HFF-Myc (cell line): ENCODE measurements at regions not wholly inside any gene's neighbourhood (a gene's known extent, or its start where the extent isn't known, plus 50 kb on each side); places are given as distances from the start of the nearest gene placed in this dataset.
"Not testable (repeated sequence)": the region's sequence is repeated elsewhere in the genome, so short reads cannot be mapped to it uniquely, and the experiment has no call there.

Source experiments
- DNase-seq: peaks from one replicate; pipeline ENCODE4 v3.0.0-alpha.2; 2011; ENCODE audit warnings: low read depth; ENCODE audit errors: extremely low read depth
- H3K4me3 ChIP-seq: replicated peaks from 2 replicates; pipeline ENCODE4 v1.5.1; 2011; ENCODE audit warnings: low read depth, mild to moderate bottlenecking, control low read depth, low read length
- TF ChIP-seq, protein P1 (sequence below): IDR thresholded peaks from 2 replicates; pipeline ENCODE4 v1.5.1; 2012; ENCODE audit warnings: mild to moderate bottlenecking, low read depth, low read length, control low read depth; ENCODE audit errors: missing control alignments

DNA sequence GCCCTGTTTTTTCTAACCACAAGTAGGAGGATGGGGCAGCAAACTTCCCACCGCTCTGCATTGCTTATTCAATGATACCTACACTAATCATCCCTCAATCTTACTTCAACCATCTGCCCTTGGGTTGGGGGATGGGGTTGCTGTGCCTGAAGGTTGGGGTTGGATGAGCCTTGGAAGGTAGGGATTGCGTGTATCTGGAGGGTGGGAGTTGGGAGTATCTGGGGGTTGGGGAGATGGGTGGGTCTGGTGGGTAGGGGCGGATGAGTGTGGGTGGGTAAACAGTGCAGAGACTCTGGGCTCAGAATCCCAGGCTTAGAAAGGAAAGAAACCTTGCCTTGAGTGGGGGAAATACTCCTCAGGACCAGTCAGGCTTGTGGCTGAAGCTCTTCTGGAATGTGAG lies 467.4 kb downstream of the DIRAS2 start:
- TF ChIP-seq, protein P1, sequence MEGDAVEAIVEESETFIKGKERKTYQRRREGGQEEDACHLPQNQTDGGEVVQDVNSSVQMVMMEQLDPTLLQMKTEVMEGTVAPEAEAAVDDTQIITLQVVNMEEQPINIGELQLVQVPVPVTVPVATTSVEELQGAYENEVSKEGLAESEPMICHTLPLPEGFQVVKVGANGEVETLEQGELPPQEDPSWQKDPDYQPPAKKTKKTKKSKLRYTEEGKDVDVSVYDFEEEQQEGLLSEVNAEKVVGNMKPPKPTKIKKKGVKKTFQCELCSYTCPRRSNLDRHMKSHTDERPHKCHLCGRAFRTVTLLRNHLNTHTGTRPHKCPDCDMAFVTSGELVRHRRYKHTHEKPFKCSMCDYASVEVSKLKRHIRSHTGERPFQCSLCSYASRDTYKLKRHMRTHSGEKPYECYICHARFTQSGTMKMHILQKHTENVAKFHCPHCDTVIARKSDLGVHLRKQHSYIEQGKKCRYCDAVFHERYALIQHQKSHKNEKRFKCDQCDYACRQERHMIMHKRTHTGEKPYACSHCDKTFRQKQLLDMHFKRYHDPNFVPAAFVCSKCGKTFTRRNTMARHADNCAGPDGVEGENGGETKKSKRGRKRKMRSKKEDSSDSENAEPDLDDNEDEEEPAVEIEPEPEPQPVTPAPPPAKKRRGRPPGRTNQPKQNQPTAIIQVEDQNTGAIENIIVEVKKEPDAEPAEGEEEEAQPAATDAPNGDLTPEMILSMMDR, result no peak
- DNase-seq, result no peak
- no peak overlapping the region for H3K4me3 ChIP-seq

DNA sequence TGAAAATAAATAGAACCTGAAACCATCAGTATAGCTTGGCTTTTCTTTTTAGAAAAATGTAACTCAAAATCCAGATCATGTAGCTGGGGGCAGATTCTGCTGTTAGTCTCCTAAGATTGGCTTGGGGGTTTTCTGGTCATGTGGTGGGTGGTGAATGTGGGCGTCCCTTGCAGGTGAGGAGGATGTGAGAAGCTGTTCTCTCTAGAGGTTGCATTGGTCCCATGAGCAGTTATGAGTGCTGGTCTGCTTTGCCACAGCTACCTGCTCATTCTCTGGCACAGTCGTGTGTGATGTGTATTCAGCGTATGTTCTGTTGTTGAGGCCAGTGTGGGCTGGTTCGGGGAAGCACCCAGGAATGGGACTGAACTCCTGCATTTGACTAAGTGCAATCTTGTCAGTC lies 466.8 kb downstream of the DIRAS2 start:
- no peak overlapping the region for H3K4me3 ChIP-seq
- no peak for DNase-seq
- TF ChIP-seq, protein P1, result no peak

DNA sequence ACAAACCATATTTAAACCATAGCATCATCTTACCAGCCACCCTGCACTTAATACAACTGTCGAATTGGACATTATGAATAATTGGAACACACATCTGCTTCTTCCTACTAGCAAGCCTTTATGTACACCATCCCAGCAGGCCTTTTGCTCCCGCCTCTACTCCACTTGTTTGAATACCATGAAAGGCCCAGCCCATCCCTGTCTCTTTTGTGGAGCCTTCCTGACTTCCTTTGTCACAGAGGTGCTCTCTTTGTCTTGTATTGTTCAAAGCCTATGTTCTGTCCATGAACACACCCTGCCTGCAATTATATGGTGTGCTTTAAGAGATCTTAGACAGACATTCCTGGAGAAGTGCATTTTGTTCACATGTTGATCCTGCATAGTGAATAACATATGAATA lies 465.7 kb downstream of the DIRAS2 start:
- DNase-seq, result no peak
- TF ChIP-seq, protein P1, result no peak
- H3K4me3 ChIP-seq, result no peak overlapping the region

DNA sequence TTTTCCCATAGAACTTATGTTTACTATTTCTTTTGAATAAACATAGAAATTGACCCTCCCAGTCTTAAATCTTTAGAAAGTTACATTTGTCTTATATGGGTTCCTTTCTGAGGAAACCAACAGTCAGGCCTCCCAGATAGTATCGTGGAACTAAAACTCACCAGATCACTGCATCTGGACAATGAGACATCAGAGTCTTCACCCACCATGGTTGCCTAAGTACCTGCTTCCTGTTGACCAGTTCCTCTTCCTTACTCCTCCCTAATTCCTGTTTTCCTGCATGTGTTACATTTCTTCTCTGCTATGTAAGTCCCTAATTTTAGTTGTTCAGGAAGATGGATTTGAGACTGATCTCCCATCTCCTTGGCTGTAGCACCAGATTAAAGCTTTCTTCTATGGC lies 462.2 kb downstream of the DIRAS2 start:
- H3K4me3 ChIP-seq, result no peak overlapping the region
- DNase-seq, result no peak
- TF ChIP-seq, protein P1, result no peak

DNA sequence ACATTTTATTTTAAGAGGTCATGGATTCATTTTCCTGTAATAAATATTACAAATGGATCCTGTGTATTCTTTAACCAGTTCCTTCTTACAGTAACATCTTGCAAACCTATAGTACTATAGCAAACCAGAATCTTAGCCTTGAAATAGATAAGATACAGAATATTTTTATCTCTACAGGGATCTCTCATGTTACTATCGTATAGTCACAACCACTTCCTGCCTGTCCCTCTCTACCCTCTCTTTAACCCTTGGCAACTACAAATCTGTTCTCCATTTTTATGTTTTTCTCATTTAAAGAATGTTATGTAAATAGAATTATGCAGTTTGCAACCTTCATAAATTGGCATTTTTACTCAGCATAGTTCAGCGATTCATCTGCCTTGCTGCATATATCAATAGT lies 454.0 kb downstream of the DIRAS2 start:
- DNase-seq, result no peak
- H3K4me3 ChIP-seq, result no peak overlapping the region
- TF ChIP-seq, protein P1, result no peak

DNA sequence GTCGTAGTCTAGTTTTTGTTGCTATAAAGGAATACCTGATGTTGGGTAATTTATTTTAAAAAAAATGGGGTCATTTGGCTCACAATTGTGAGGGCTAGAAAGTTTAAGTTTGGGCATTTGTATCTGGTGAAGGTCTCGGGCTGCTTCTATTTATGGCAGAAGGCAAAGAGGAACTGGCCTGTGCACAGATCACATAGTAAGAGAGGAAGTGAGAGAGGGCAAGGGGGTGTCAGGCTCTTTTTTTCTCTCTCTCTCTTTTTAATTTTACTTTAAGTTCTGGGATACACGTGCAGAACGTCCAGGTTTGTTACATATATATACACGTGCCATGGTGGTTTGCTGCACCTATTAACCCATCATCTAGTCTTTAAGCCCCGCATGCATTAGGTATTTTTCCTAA lies 453.3 kb downstream of the DIRAS2 start:
- H3K4me3 ChIP-seq, result no peak overlapping the region
- TF ChIP-seq, protein P1, result no peak
- DNase-seq, result no peak

DNA sequence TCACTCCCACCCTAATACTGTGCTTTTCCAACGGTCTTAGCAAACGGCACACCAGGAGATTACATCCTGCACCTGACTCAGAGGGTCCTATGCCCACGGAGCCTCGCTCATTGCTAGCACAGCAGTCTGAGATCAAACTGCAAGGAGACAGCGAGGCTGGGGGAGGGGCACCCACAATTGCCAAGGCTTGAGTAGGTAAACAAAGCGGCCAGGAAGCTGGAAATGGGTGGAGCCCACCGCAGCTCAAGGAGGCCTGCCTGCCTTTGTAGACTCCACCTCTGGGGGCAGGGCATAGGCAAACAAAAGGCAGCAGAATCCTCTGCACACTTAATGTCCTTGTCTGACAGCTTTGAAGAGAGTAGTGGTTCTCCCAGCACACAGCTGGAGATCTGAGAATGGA lies 450.2 kb downstream of the DIRAS2 start:
- DNase-seq, H3K4me3 ChIP-seq: not testable (repeated sequence)
